GM12878 (cell line): ENCODE measurements at regions not wholly inside any gene's neighbourhood (a gene's known extent, or its start where the extent isn't known, plus 50 kb on each side); places are given as distances from the start of the nearest gene placed in this dataset.

Experiments used
- ATAC-seq: fragments of 200-7000 bp; cut with Tn5 transposase; 3 replicates; pipeline ENCODE4 v1.9.1; 2020; ENCODE audit warnings: mild to moderate bottlenecking, moderate library complexity
- BruUV-seq: library from RNA; stranded (reverse); fragments of 400-500 nt; replicated peaks from 2 replicates; lab custom pipeline; 2021; lab: Mats Ljungman, UMichigan
- CTCF ChIA-PET: fragments of 300-600 bp; sonication (Branson Sonifier 250); formaldehyde crosslinking; extraction: SDS; loops from one replicate; lab custom pipeline; 2021; ENCODE audit warnings: inconsistent platforms; lab: Yijun Ruan, JAX
- POLR2A ChIA-PET: fragments of 350-600 bp; formaldehyde crosslinking; extraction: SDS; loops from one replicate; lab custom pipeline; 2021; ENCODE audit warnings: inconsistent platforms; lab: Charles Lee
- RAD21 ChIA-PET: fragments of 300-600 bp; sonication (Branson Sonifier 250); formaldehyde crosslinking; loops from one replicate; lab custom pipeline; 2023; ENCODE audit warnings: antibody characterized with exemption; ENCODE audit not compliant: unreplicated experiment; lab: Charles Lee
- SMC1A ChIA-PET: fragments of 300-600 bp; sonication (Branson Sonifier 250); formaldehyde crosslinking; loops from one replicate; lab custom pipeline; 2023; ENCODE audit not compliant: unreplicated experiment, uncharacterized antibody; lab: Charles Lee
- DNase-seq: peaks from one replicate; pipeline ENCODE4 v3.0.0-alpha.2; 2011; ENCODE audit warnings: low read depth, low spot score
- FAIRE-seq: peaks from 3 replicates; lab custom pipeline; 2011; peaks lifted over from hg19 to GRCh38; lab: Jason Lieb, UNC
- H2AFZ ChIP-seq: 2 replicates; pipeline ENCODE4 v1.6.0; 2011; ENCODE audit warnings: low read depth, low read length, control low read depth; ENCODE audit not compliant: control insufficient read depth
- H3K27ac ChIP-seq: 2 replicates; pipeline ENCODE4 v1.5.1; 2011; ENCODE audit warnings: control low read depth; ENCODE audit not compliant: control insufficient read depth, insufficient read depth
- H3K27me3 ChIP-seq, 2 experiments: replicated peaks in 1 of 2; 2 replicates each; pipeline versions ENCODE4 v1.6.0 to v1.6.1; 2011; ENCODE audit warnings: low read length in 1 of 2; ENCODE audit not compliant: control insufficient read depth in 2 of 2, insufficient read depth in 2 of 2
- H3K36me3 ChIP-seq, 2 experiments: 2 replicates each; pipeline ENCODE4 v1.5.1; 2011; ENCODE audit warnings: low read length in 1 of 2; ENCODE audit not compliant: control insufficient read depth in 2 of 2, insufficient read depth in 2 of 2
- H3K4me1 ChIP-seq: 2 replicates; pipeline ENCODE4 v1.6.1; 2011; ENCODE audit warnings: mild to moderate bottlenecking, low read length, moderate library complexity, mixed read lengths; ENCODE audit not compliant: control insufficient read depth, insufficient read depth
- H3K4me2 ChIP-seq: 2 replicates; pipeline ENCODE4 v1.6.0; 2011; ENCODE audit warnings: control low read depth; ENCODE audit not compliant: control insufficient read depth, insufficient read depth
- H3K4me3 ChIP-seq: fragments of 200-600 bp; sonication (generic); 2 replicates; pipeline ENCODE4 v1.5.1; 2016
- H3K79me2 ChIP-seq: 2 replicates; pipeline ENCODE4 v1.6.0; 2011; ENCODE audit warnings: low read length; ENCODE audit not compliant: control insufficient read depth, insufficient read depth
- H3K9ac ChIP-seq: 2 replicates; pipeline ENCODE4 v1.8.0; 2011; ENCODE audit warnings: low read length, control low read depth, mixed read lengths; ENCODE audit not compliant: control insufficient read depth, insufficient read depth
- H3K9me3 ChIP-seq: replicated peaks from 3 replicates; pipeline ENCODE4 v1.5.1; 2011; ENCODE audit warnings: mild to moderate bottlenecking, low read length; ENCODE audit not compliant: control insufficient read depth, insufficient read depth
- H4K20me1 ChIP-seq: 2 replicates; pipeline ENCODE4 v1.6.0; 2011; ENCODE audit not compliant: control insufficient read depth, insufficient read depth
- ATF2 ChIP-seq: IDR thresholded peaks from 2 replicates; pipeline ENCODE4 v1.6.1; 2012; ENCODE audit warnings: low read length, inconsistent platforms
- EED ChIP-seq: sonication (generic); IDR thresholded peaks from 2 replicates; pipeline ENCODE4 v1.6.1; 2016; ENCODE audit warnings: antibody characterized with exemption, low read depth
- GABPA ChIP-seq: IDR thresholded peaks from 2 replicates; pipeline ENCODE4 v1.6.1; 2014; ENCODE audit warnings: antibody characterized with exemption, low read depth, mild to moderate bottlenecking, inconsistent platforms
- HDAC2 ChIP-seq: fragments of 200-600 bp; sonication (generic); IDR thresholded peaks from 2 replicates; pipeline ENCODE4 v1.6.1; 2017
- HDGF ChIP-seq: fragments of 450-650 bp; IDR thresholded peaks from 2 replicates; pipeline ENCODE4 v1.6.1; 2016; ENCODE audit warnings: antibody characterized with exemption
- KAT2A ChIP-seq: conservative IDR thresholded peaks from 2 replicates; pipeline ENCODE4 v1.6.1; 2011; ENCODE audit warnings: low read depth, low read length; ENCODE audit not compliant: control insufficient read depth
- KDM1A ChIP-seq: fragments of 200-600 bp; sonication (generic); IDR thresholded peaks from 2 replicates; pipeline ENCODE4 v1.6.1; 2016; ENCODE audit warnings: borderline replicate concordance
- NFIC ChIP-seq: IDR thresholded peaks from 2 replicates; pipeline ENCODE4 v1.6.1; 2012; ENCODE audit warnings: low read depth, mild to moderate bottlenecking, inconsistent platforms, low read length, moderate library complexity
- NR2C2 ChIP-seq: IDR thresholded peaks from 2 replicates; pipeline ENCODE4 v1.6.1; 2011; ENCODE audit warnings: borderline replicate concordance, low read depth; ENCODE audit not compliant: control insufficient read depth, insufficient read length
- NRF1 ChIP-seq: conservative IDR thresholded peaks from 2 replicates; pipeline ENCODE4 v1.6.1; 2011; ENCODE audit warnings: mild to moderate bottlenecking, low read depth, low read length, improper control_type of control experiment
- PAX8 ChIP-seq: fragments of 450-650 bp; IDR thresholded peaks from 2 replicates; pipeline ENCODE4 v1.6.1; 2017; ENCODE audit warnings: mild to moderate bottlenecking, moderate library complexity
- PML ChIP-seq: IDR thresholded peaks from 2 replicates; pipeline ENCODE4 v1.6.1; 2012; ENCODE audit warnings: low read length, inconsistent platforms
- PRDM15 ChIP-seq: fragments of 450-650 bp; formaldehyde crosslinking; IDR thresholded peaks from 2 replicates; pipeline ENCODE4 v1.4.0; 2020; ENCODE audit warnings: mild to moderate bottlenecking, moderate library complexity
- SP1 ChIP-seq: IDR thresholded peaks from one replicate; pipeline ENCODE4 v1.6.1; 2011; ENCODE audit warnings: low read depth, low read length
- TBL1XR1 ChIP-seq: IDR thresholded peaks from 2 replicates; pipeline ENCODE4 v1.6.1; 2012; ENCODE audit warnings: low read depth, low read length, improper control_type of control experiment
- YY1 ChIP-seq: IDR thresholded peaks from 2 replicates; pipeline ENCODE4 v1.6.1; 2011; ENCODE audit warnings: low read depth, mild to moderate bottlenecking, low read length
- ZBTB33 ChIP-seq: fragments of 450-650 bp; IDR thresholded peaks from 2 replicates; pipeline ENCODE4 v1.6.1; 2017; ENCODE audit warnings: mild to moderate bottlenecking
- WGBS: methylation state at CpG from one replicate; pipeline ENCODE4 v1.1.6; 2016; ENCODE audit warnings: low lambda C conversion rate; ENCODE audit not compliant: insufficient replicate concordance, insufficient coverage; ENCODE audit errors: missing lambda C conversion rate; 5-methylcytosine and 5-hydroxymethylcytosine counted together
- in situ Hi-C: fragments of 300-500 bp; cut with MboI; formaldehyde crosslinking; loops from 9 replicates; pipeline ENCODE4 v1.14.3; 2018; ENCODE audit warnings: mixed read lengths
- intact Hi-C: fragments of 100-400 bp; cut with micrococcal nuclease; formaldehyde crosslinking; loops from one replicate; pipeline ENCODE4 v1.14.2; 2022; ENCODE audit not compliant: unreplicated experiment

GRCh38 chr2:180717588-180717987 lies 262.8 kb upstream of the UBE2E3 start (continued):
- TF ChIP-seq ZBTB33 (no peak), TBL1XR1 (no peak), GABPA (no peak), PML (no peak), YY1 (no peak), KDM1A (no peak), HDAC2 (no peak)

GRCh38 chr2:180716186-180717180 lies 263.9 kb upstream of the UBE2E3 start:
- H3K4me3 ChIP-seq: no peak overlapping the region
- RAD21 ChIA-PET: no interaction called here
- no peak overlapping the region for H2AFZ ChIP-seq
- no peaks in the 10 kb centered on the region for H3K27me3 ChIP-seq
- BruUV-seq: no TSS peak
- no peak overlapping the region for H3K27ac ChIP-seq
- intact Hi-C loops: no loop called here
- FAIRE-seq: no peak
- no peak for ATAC-seq
- SMC1A ChIA-PET: no interaction called here
- in situ Hi-C loops: no loop called here
- H3K36me3 ChIP-seq: no peaks in the 10 kb centered on the region
- 48% methylated on average over 4 of the region's 4 CpGs for WGBS
- no peaks in the 10 kb centered on the region for H3K79me2 ChIP-seq
- CTCF ChIA-PET: no interaction called here
- POLR2A ChIA-PET: no interaction called here
- DNase-seq: no peak
- H4K20me1 ChIP-seq: no peaks in the 10 kb centered on the region
- no peak overlapping the region for H3K4me2 ChIP-seq
- H3K9me3 ChIP-seq: no peaks in the 10 kb centered on the region
- no peaks in the 10 kb centered on the region for H3K4me1 ChIP-seq
- H3K9ac ChIP-seq: no peak overlapping the region
- no peak for TF ChIP-seq KAT2A
- TF ChIP-seq HDGF: no peak
- TF ChIP-seq SP1: no peak
- no peak for TF ChIP-seq EED
- TF ChIP-seq HDAC2: no peak
- TF ChIP-seq NR2C2: no peak
- no peak for TF ChIP-seq PML
- no peak for TF ChIP-seq ATF2
- no peak for TF ChIP-seq NFIC
- no peak for TF ChIP-seq PRDM15 (CRISPR knock-in tag)
- no peak for TF ChIP-seq PAX8
- no peak for TF ChIP-seq NRF1
